NK-92 (cell line): ENCODE measurements at regions not wholly inside any gene's neighbourhood (a gene's known extent, or its start where the extent isn't known, plus 50 kb on each side); places are given as distances from the start of the nearest gene placed in this dataset.
"Not testable (repeated sequence)": the region's sequence is repeated elsewhere in the genome, so short reads cannot be mapped to it uniquely, and the experiment has no call there.

ENCODE experiments used
- DNase-seq: peaks from one replicate; lab custom pipeline; 2025; ENCODE audit not compliant: unreplicated experiment; lab: John Stamatoyannopoulos, UW

DNA sequence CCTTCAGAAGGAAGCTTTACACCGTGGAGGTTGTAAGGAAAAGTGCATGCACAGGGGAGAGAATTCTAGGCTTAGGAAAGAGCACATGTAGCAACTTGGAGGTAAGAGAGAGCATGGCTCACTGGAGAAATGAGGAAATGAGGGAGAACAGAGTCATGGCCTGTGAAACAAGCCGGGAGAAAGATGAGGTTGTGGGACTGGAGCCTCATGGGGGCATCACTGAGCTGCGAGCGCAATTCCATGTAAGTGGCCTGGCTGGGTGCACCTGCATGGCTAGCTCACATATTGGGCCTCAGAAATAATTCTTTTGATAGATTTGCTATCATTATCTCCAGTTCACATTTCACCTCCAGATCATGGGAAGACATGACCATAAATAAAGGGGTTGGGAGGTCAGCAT is 785.5 kb upstream of the RAB6C start:
- DNase-seq, result no peak

DNA sequence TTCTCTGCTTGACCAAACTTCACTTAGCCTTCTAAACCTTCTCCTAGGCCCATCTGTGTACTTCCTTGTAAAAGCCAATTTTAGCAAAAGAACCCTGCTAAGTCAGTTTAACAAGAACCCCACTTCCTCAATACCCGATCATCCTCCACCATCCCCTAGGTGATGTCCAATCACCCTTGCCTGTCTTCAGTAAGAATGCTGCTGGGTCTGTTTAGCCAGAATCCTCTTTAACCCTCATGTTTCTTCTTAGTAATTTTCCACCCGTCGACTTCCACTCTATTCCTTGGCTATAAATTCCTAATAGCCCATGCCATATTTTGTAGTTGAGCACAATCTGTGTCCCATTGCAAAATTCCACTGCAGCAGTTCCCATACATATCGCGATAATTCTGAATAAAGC is 780.0 kb upstream of the RAB6C start:
- no peak for DNase-seq

DNA sequence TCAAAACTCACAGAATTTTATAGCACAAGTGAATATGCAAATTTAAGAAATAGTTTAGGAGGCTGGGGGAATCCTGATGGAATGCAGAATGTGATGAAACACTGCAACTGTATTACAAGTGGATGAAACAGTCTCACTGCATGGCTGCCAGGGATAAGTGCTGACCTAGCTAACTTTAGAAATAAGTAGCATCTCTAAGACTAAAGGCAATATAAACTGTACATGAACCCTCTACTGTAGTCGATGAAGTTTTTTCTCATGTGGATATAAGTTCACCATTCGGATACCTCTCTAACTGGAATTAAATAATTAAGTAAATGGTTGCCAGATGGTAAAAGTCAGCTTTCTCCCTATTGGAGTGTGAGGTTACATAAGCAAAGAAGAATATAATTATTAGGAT is 777.8 kb upstream of the RAB6C start:
- DNase-seq, result no peak

DNA sequence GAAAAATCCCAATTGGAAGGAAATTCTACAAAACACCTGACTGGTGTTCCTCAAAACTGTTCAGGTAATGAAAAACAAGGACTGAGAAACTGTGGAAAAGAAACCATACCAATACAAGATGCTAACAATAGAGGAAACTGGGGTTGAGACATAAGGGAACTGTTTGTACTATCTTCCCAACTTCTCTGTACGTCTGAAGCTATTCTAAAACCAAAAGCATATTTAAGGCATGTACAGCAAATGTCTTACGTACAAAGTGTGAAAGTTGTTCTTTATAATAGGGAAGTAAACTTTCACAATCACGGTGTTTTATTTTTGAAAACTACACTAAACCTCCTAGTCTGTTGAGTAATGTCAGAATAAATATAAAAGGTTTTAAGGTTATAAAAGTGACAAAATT is 776.1 kb upstream of the RAB6C start:
- no peak for DNase-seq

DNA sequence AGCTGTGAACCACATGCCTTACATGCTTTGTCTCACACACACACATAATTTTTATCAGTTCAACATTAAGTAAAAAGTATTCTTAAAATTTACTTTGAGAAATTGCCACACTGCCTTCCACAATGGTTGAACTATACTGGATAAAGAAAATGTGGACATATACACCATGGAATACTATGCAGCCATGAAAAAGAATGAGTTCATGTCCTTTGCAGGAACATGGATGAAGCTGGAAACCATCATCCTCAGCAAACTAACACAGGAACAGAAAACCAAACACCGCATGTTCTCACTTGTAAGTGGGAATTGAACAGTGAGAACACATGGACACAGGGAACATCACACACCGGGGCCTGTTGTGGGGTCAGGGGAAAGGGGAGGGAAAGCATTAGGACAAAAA is 774.9 kb upstream of the RAB6C start:
- not testable (repeated sequence) for DNase-seq

DNA sequence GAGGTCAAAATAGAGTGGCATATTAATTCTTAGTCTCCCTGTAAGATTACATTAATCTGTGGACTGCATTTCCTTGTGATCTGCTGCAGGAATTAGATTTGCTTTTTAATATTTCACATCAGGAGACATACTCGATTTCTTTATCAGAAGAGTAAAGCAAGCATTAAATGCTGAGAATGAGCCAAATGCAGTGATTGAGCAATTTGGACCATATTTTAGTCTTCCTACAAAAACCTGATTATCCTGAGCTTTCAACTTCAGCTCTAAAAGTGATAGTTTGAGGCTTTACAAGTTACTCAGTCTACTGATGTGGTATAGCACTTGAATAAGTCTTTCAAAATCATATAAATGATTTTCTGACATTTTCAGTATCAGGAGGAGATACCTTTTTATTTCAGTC is 774.3 kb upstream of the RAB6C start:
- DNase-seq, result no peak

DNA sequence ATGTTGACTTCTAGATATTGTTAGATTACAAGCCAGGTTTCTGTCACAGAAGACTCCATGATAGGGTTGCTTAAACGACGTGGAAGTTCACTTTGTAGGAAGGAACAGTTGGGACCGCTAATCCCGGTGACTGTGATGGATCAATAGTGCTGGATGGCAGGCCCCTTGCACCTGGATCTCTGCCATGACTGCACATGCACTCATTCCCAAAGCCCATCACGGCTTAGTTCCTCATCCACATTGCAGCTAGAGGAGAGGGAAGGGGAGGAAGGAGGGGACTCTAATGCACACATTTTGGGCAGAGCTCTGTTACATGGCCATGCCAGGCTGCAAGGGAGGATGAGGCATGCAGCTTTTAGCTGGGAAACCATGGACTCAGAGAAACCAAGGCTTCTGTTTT is 773.7 kb upstream of the RAB6C start:
- no peak for DNase-seq

DNA sequence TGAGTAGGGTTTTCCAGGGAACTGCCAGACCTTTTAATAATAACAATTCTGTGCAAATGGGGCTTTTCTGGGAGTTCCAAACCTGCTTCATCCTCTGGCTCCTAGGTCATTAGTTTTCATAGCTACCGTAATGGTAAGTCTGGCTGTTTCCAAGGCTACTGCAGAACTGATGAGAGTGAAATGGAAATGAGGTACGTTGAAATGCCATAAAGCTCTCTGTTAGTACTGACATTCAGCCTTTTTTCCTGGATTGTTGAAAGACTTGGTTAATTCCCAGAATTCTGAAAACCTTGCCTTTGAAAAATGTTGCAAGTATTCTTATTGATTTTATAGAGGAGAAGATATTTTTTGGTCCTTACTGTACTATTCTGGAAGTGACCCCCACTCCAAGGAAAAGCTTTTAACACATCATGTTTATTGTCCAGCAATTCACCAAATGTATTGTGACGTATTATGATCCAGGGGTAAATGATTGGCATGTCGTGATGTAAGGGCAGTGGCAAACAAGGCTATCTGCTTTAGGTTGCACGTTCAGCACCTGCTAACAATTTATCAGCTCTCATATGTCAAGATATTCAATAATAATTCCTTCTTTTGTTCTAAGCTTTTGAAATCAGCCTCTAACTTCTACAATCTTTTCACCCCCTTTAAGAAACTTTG is 767.0 kb upstream of the RAB6C start:
- no peak for DNase-seq

DNA sequence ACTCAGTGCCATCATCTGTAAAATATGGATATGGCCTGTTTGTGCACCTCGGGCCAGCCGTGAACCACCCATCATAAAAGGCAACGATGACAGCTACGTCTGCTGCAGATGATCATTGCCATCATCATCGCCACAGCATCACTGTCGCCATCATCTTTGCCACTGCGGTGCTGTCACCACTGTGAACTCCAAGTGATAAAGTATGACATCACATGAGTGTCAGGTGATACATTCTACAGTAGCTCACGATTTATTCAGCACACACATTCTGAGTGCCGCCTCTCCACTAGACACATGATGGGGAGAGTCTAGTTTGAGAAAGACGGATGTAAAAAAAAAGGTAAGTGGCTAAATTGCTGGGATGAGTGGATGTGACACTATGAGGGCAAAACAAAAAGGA is 755.4 kb upstream of the RAB6C start:
- DNase-seq, result no peak

DNA sequence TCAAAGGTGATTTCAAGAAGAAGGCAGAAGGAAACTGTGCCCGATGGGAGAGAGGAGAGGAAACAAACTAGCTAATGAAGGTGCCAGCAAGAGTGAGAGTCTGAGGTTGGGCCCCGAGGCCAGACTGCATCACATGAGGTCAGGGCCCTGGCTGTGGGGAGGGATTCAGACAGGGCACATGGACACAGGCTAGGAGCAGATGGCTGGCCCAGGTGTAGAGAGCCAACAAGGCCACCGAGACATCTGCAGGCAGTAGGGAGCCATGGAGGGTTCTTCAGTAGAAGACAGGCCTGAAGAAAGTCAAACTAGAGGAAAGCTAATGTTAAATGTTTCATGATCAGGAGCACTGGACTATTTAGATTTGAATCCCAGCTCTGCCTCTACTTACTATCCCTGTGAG is 755.0 kb upstream of the RAB6C start:
- DNase-seq, result no peak

DNA sequence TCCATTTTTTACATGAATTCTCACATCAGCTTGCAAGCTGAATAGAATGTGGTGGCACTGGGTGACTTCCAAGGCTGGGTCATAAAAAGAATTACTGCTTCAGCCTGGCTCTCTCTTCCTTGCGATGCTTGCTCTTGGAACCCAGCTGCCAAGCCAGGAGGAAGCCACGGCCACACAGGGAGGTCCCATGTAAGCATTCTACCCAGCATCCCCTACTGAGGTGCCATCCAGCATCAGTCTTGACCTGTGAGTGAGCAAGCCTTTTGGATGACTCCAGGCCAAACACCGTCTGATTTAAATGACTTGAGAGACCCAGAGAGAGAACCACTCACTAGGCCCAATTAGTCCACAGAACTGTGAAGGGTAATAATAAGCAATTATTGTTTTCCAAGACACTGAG is 750.3 kb upstream of the RAB6C start:
- no peak for DNase-seq

DNA sequence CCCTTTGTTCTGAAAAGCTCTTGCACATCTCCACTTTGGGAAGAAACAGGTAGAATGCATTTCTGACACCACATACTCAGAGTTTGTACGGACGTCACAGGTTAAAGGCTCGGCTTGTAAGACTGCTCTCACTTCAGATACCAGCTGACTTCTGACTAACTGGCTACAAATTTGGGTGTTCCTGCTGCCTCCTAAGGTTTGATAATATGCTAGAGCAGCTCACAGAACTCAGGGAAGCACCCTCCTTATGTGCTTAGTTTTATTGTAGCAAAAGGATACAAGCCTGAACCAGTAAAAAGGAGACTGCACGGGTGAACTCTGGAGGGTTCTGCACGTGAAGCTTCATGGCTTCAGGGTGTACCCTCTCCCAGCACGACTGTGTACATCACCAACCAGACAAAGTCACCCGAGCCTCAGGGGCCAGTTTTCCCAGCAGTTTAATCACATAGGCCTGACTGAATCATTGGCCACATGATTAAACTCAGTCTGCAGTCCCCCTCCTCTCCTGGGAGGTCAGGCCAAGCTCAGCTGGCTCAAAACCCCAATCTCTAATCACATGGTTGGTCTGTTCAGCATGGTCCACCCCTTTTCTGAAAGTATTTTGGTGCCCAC is 749.5 kb upstream of the RAB6C start:
- DNase-seq, result no peak

DNA sequence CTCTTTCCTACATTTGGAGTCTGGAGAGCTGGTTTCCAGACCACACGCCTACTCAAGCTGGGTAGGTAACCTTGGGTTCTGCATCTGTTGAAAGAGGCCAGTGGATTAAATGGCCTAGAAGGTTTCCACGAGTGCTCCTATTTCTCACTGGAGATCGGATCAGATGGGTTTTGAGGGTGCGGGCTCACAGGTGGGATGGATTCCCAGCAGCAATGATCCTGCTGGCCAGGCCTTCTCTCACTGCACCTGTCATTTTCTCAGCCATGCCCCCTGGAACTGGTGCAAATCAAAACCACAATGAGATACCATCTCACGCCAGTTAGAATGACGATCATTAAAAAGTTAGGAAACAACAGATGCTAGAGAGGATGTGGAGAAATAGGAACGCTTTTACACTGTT is 747.5 kb upstream of the RAB6C start:
- DNase-seq, result no peak

DNA sequence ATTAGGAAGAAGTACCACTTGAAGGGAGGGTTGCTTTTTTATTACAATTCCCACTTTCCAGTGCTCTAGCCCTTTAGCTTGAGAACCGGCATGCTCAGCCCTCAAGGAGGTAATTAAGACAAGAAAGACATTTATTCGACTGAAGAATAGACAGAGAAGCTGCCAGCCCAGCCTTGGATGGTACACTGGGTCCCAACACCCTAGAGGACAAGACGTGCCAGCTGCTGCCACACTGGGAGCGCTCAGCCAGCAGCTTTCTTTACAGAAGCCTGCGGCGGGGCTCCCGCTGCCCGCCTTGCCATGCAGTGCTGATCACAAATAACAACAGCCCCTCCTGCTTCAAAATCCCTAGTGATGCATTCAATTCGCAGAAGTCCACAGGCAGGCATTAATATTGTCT is 746.3 kb upstream of the RAB6C start:
- DNase-seq, result no peak

DNA sequence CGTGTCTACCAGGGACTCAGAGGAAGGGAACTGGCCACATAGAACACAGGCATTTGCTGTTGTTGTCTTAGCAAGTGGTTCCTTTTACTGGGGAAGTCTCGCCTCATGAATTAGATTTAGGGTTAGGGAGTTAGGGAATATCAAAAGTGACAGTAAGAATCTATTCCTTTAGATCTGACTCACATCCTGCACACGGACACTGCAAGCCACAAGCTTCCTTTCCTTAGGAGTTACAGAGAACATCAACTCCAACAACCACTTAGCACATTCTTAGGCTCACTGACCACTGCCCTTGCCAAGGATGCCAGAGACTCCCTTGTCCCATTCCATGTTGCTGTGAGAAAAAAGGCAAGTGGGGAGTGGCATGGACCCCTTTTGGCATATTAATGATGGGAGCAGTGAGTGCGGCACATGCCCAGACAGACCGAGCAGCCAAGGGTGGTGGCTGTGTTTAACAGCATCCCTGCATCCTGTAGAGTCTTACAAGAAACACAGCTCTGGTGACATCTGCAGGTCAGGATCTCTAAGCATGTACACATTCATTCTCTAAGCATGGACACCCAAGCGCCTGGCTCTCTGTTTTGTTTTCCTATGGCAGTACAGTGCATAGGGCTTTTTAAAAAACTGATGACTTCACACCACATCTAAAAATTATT is 745.6 kb upstream of the RAB6C start:
- no peak for DNase-seq

DNA sequence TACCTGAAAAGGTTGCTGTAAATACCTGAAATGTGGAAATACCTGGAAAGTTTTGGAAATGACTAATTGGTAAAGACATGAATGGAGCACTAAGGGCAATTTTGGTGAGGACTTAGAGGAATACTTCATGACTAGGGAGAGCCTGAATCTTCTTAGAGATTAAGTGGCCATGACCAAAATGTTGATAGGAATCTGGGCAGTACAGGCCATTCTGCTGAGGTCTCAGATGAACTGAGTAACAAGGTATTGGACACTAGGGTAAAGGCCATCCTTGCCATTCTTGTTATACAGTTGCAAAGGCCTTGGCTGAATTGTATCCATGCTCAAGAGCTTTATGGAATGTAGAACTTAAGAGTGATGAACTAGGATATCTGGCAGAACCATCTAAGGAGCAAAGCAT is 742.9 kb upstream of the RAB6C start:
- no peak for DNase-seq

DNA sequence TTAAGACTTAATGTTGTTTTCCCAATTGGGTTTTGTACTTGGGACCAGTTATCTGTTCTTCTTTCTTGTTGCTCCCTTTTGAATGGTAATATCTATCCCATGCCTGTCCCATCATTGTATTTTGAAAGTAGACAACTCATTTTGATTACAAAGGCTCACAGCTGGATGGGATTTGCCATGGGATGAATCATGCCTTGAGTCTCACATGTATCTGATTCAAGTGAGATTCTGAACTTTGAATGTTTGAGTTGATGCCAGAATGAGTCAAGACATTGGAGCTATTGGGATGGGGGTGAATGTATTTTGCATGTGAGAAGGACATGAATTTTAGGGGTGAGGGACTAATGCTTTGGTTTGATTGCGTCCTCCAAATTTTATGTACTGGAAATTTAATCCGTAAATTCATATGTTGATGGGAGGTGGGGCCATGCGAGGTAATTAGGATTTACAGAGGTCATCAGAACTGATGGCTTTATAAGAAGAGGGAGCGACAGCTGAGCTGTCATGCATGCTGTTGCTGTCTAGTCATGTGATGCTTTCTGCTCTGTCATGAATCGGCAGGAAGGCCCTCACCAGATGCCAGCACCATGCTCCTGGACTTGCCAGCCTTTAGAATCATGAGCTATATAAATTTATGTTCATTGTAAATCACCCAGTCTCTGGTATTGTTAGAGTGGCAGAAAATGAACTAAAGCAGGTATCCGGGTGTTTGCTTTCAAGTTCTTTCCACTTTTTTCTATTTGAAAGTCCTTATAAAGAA is 741.3 kb upstream of the RAB6C start:
- no peak for DNase-seq

DNA sequence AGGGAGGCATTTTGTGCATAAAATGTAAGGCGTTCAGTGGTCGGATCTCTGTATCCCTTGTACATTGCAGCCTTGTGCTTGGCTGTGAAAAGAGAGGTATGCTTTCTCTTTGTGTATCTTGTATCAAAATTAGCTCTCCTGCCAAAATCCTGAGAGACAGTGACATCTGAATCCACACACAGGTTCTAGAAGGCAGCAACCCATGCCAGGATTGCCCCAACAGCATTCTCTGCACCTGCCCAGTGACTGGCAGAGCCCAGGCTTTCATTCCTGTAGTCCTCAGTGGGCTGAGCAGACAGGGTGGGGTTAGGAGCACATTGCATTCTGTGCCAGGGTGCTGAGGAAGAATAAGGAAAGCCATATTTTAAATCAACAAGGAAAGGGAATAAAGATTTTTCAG is 740.3 kb upstream of the RAB6C start:
- no peak for DNase-seq

DNA sequence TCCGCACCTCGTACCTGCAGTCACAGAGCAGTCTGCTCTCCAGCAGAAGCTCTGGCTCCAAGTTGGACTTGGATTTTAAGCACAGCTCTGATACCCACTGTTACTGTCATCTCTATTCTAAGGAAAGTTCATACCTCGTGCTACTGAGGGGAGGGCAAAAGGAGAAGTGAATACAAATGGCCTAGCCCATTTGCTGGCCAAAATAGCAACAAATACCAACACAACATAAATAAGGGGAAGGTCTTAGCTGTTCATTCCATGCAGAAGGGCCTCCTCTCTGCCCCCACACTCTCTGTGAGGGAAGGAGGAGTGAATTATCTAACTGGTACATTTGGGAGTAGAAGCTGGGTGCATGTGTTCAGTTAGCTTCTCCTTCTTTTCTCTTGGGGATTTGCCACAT is 739.4 kb upstream of the RAB6C start:
- DNase-seq, result no peak

DNA sequence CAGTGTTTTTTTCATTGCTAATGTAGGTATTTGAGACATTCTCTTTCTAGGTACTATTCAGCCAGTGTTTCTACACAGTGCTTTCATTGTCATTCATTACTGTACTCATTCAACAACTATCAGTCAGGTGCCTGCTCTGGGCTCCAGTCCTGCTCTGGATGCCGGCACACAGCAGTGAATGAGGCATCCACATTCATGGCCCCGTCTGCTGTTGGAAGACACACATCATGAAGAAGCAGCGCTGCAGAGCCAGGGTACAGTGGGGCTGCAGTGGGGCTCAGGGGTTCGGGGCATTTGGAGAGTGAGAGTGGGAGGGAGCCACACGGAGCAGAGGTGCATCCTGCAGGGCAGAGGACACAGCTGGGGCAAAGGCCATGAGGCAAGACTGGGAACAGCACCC is 737.2 kb upstream of the RAB6C start:
- no peak for DNase-seq

DNA sequence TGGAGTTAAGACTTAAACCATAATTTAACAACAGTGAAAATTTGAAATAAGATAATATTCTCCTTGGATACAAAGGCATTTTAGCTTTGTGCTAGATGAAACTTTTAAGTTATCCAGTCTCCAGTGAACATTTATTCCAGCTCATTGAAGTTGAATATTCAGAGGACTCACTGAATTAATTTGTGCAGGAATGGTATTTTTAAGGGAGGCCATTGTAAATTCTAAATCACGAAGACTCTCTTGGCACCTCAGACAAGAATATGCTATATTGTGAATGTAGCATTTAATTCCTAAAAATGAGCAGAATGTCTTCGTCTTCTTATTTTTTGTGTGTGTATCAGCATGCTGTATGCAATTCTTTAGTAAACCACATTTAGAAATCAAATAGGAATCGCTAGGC is 731.7 kb upstream of the RAB6C start:
- no peak for DNase-seq

DNA sequence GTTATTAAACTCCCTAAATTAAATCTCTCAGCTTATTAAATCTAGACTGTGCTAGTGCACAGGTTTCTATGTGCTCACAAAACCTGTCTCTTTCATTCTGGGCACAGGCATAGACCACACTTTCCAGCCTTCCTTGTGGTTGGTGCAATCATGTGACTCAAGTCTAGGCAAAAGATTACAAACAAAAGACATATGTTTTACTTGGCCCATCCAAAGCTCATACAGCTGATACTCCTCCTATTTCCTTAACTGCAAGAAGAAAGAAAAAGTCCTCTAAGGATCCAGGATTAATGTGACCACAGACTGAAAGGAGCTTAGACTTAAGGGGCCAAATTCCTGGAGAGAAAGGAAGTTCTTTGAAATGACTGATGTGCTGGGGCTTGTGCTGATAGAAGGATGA is 731.3 kb upstream of the RAB6C start:
- DNase-seq, result no peak
